Endothelial cell of umbilical vein (primary cell): ENCODE measurements at regions not wholly inside any gene's neighbourhood (a gene's known extent, or its start where the extent isn't known, plus 50 kb on each side); places are given as distances from the start of the nearest gene placed in this dataset.

ENCODE experiments used
- BruUV-seq: library from RNA; stranded (reverse); fragments of 400-500 nt; replicated peaks from 2 replicates; lab custom pipeline; 2021; lab: Mats Ljungman, UMichigan
- CTCF ChIA-PET: fragments of 300-600, 350-600 bp; sonication (Branson Sonifier 250); formaldehyde crosslinking; loops from one replicate; lab custom pipeline; 2021; ENCODE audit warnings: antibody characterized with exemption, inconsistent platforms; lab: Charles Lee
- POLR2A ChIA-PET: fragments of 300-600, 350-600 bp; sonication (Branson Sonifier 250); formaldehyde crosslinking; loops from one replicate; lab custom pipeline; 2021; ENCODE audit warnings: antibody characterized with exemption, inconsistent platforms; lab: Charles Lee
- DNase-seq: peaks from one replicate; pipeline ENCODE4 v3.0.0-alpha.2; 2011; ENCODE audit warnings: low read depth, low spot score
- FAIRE-seq: peaks from 2 replicates; lab custom pipeline; 2011; peaks lifted over from hg19 to GRCh38; lab: Jason Lieb, UNC
- H2AFZ ChIP-seq: 2 replicates; pipeline ENCODE4 v1.6.0; 2012; ENCODE audit warnings: low read depth, low read length, control low read depth, inconsistent platforms
- H3K27ac ChIP-seq: 2 replicates; pipeline ENCODE4 v1.5.1; 2011; ENCODE audit warnings: low read depth, mild to moderate bottlenecking, control low read depth, low read length, moderate library complexity; ENCODE audit not compliant: insufficient read depth
- H3K27me3 ChIP-seq, 2 experiments: 2 replicates each; pipeline versions ENCODE4 v1.6.0 to v1.6.1; 2011; ENCODE audit warnings: low read length in 2 of 2, mixed read lengths in 1 of 2; ENCODE audit not compliant: control insufficient read depth in 2 of 2, insufficient read depth in 2 of 2
- H3K36me3 ChIP-seq, 2 experiments: 2 replicates in 1 of 2; 3 replicates in 1 of 2; pipeline ENCODE4 v1.5.1; 2011; ENCODE audit warnings: low read length in 2 of 2, mild to moderate bottlenecking in 1 of 2, moderate library complexity in 1 of 2; ENCODE audit not compliant: control insufficient read depth in 2 of 2, insufficient read depth in 2 of 2; ENCODE audit errors: extremely low read depth in 1 of 2
- H3K4me1 ChIP-seq: 3 replicates; pipeline ENCODE4 v1.5.1; 2011; ENCODE audit warnings: mild to moderate bottlenecking, low read length; ENCODE audit not compliant: control insufficient read depth, insufficient read depth; ENCODE audit errors: extremely low read depth
- H3K4me2 ChIP-seq: 2 replicates; pipeline ENCODE4 v1.6.1; 2011; ENCODE audit warnings: low read length, control low read depth, mixed read lengths; ENCODE audit not compliant: insufficient read depth
- H3K4me3 ChIP-seq, 3 experiments: fragments of 200-600 bp in 1 of 3; sonication (generic), shearing (Covaris generic) in 1 of 3; replicated peaks in 1 of 3; 2 replicates each; pipeline ENCODE4 v1.5.1; 2011 to 2016; ENCODE audit warnings: control low read depth in 3 of 3, low read length in 3 of 3, mild to moderate bottlenecking in 2 of 3, inconsistent platforms in 1 of 3, low read depth in 1 of 3, moderate library complexity in 1 of 3; ENCODE audit not compliant: insufficient read depth in 1 of 3
- H3K79me2 ChIP-seq: 2 replicates; pipeline ENCODE4 v1.6.0; 2012; ENCODE audit warnings: low read length, inconsistent platforms; ENCODE audit not compliant: control insufficient read depth, insufficient read depth
- H3K9ac ChIP-seq: replicated peaks from 2 replicates; pipeline ENCODE3; 2011; ENCODE audit warnings: low read length, control low read depth; ENCODE audit not compliant: insufficient read depth; ENCODE audit errors: extremely low read depth
- H3K9me1 ChIP-seq: replicated peaks from 3 replicates; pipeline ENCODE4 v1.6.0; 2011; ENCODE audit warnings: mild to moderate bottlenecking, low read length; ENCODE audit not compliant: control insufficient read depth, insufficient read depth; ENCODE audit errors: extremely low read depth
- H3K9me3 ChIP-seq: replicated peaks from 2 replicates; pipeline ENCODE4 v1.5.1; 2012; ENCODE audit warnings: low read length, inconsistent platforms; ENCODE audit not compliant: control insufficient read depth, insufficient read depth
- H4K20me1 ChIP-seq: replicated peaks from 2 replicates; pipeline ENCODE3; 2011; ENCODE audit warnings: mild to moderate bottlenecking, low read length; ENCODE audit not compliant: control insufficient read depth, insufficient read depth; ENCODE audit errors: extremely low read depth
- CTCF ChIP-seq, 2 donors: IDR thresholded peaks; 1 replicate in 1 of 2; 2 replicates in 1 of 2; pipeline ENCODE4 v1.5.1; 2011; ENCODE audit warnings: low read length in 2 of 2, mild to moderate bottlenecking in 2 of 2, moderate library complexity in 2 of 2, control low read depth in 1 of 2, inconsistent platforms in 1 of 2, low read depth in 1 of 2; ENCODE audit not compliant: insufficient read depth in 1 of 2; ENCODE audit errors: extremely low read depth in 1 of 2
- EZH2 ChIP-seq: IDR thresholded peaks from 2 replicates; pipeline ENCODE4 v1.6.1; 2012; ENCODE audit warnings: borderline replicate concordance, low read depth, mild to moderate bottlenecking, moderate library complexity, low read length, inconsistent platforms; ENCODE audit not compliant: severe bottlenecking
- FOS ChIP-seq: IDR thresholded peaks from 2 replicates; pipeline ENCODE4 v1.6.1; 2011; ENCODE audit warnings: mild to moderate bottlenecking, low read length, moderate library complexity, borderline replicate concordance; ENCODE audit not compliant: insufficient read depth
- GATA2 ChIP-seq: IDR thresholded peaks from 2 replicates; pipeline ENCODE4 v1.7.0; 2011; ENCODE audit warnings: low read depth, mild to moderate bottlenecking, moderate library complexity, mixed read lengths, low read length; ENCODE audit not compliant: insufficient read length, insufficient read depth
- JUN ChIP-seq: IDR thresholded peaks from 2 replicates; pipeline ENCODE4 v1.6.1; 2011; ENCODE audit warnings: borderline replicate concordance, low read depth; ENCODE audit not compliant: insufficient read length, insufficient read depth
- MAX ChIP-seq: IDR thresholded peaks from 2 replicates; pipeline ENCODE4 v1.6.1; 2011; ENCODE audit not compliant: insufficient read depth, insufficient read length
- MYC ChIP-seq: IDR thresholded peaks from one replicate; pipeline ENCODE4 v1.6.1; 2011; ENCODE audit warnings: mild to moderate bottlenecking, low read depth, low read length
- POLR2A ChIP-seq: IDR thresholded peaks from 2 replicates; pipeline ENCODE4 v1.6.1; 2012; ENCODE audit warnings: low read depth, mild to moderate bottlenecking, control low read depth, low read length
- POLR2AphosphoS5 ChIP-seq: IDR thresholded peaks from 2 replicates; pipeline ENCODE4 v1.6.1; 2012; ENCODE audit warnings: low read depth, mild to moderate bottlenecking, control low read depth, low read length, moderate library complexity; ENCODE audit not compliant: insufficient read depth
- dilution Hi-C: fragments of 300-500 bp; cut with MboI; formaldehyde crosslinking; loops from one replicate; pipeline ENCODE4 v1.15.0; 2019; ENCODE audit warnings: low sequenced_read_pairs; ENCODE audit not compliant: extremely low pct_ligation_motif_present
- intact Hi-C: fragments of 100-400 bp; cut with micrococcal nuclease; formaldehyde crosslinking; loops from one replicate; pipeline ENCODE4 v1.10.0; 2022

GRCh38 chr4:121562811-121563210, 134.0 kb downstream of the ANXA5 start:
- H3K4me2 ChIP-seq: no peak overlapping the region
- intact Hi-C loops (no loop called here), dilution Hi-C loops (no loop called here)
- H3K27me3 ChIP-seq: no peaks in the 10 kb centered on the region
- H3K9ac ChIP-seq: no peak overlapping the region
- ChIA-PET CTCF (interaction anchor here (0.6 kb wide), 1 partner anchor 87 kb away, joined by 3 read pairs; no protein-coding TSS in a partner anchor), POLR2A (no interaction called here)
- DNase-seq (no peak), FAIRE-seq (no peak)
- H3K36me3 ChIP-seq: no peaks in the 10 kb centered on the region
- TF ChIP-seq EZH2 (no peak), MAX (no peak), MYC (no peak), GATA2 (no peak), CTCF (IDR thresholded peaks at IDR 0.05; ENCODE audit: extremely low read depth in 1 of 2, insufficient read depth in 1 of 2, low read depth in 1 of 2, low read length in 2 of 2) (no peak), POLR2AphosphoS5 (no peak), JUN (no peak), POLR2A (no peak), FOS (no peak)
- no peak overlapping the region for H3K27ac ChIP-seq
- no peaks in the 10 kb centered on the region for H4K20me1 ChIP-seq
- BruUV-seq: no TSS peak
- H3K4me3 ChIP-seq: no peak overlapping the region
- H3K9me1 ChIP-seq: no peaks in the 10 kb centered on the region
- H3K4me1 ChIP-seq: no peaks in the 10 kb centered on the region
- no peaks in the 10 kb centered on the region for H3K79me2 ChIP-seq
- no peaks in the 10 kb centered on the region for H3K9me3 ChIP-seq
- H2AFZ ChIP-seq: no peak overlapping the region
